Neural cell (in vitro differentiated cells): ENCODE measurements at regions not wholly inside any gene's neighbourhood (a gene's known extent, or its start where the extent isn't known, plus 50 kb on each side); places are given as distances from the start of the nearest gene placed in this dataset.

Experiments
- H2AFZ ChIP-seq: fragments of 200-600, 300-800 bp; sonication (generic), shearing (Covaris generic); 2 replicates; pipeline ENCODE4 v1.6.0; 2014; ENCODE audit warnings: low read depth, mild to moderate bottlenecking, antibody characterized with exemption, low read length, moderate library complexity
- H3F3A ChIP-seq: fragments of 200-600 bp; shearing (Covaris generic); 2 replicates; pipeline ENCODE4 v1.6.1; 2016; ENCODE audit warnings: mild to moderate bottlenecking, moderate library complexity, mixed read lengths, antibody characterized with exemption, low read length; ENCODE audit not compliant: insufficient read depth, poor library complexity, severe bottlenecking
- H3K27ac ChIP-seq: fragments of 200-600, 300-800 bp; sonication (generic), shearing (Covaris generic); 2 replicates; pipeline ENCODE4 v1.5.1; 2014; ENCODE audit warnings: mild to moderate bottlenecking, low read length, moderate library complexity
- H3K27me3 ChIP-seq: fragments of 300-800, 200-600 bp; sonication (generic), shearing (Covaris generic); 2 replicates; pipeline ENCODE4 v1.6.0; 2014; ENCODE audit warnings: mild to moderate bottlenecking, low read depth, low read length, moderate library complexity; ENCODE audit not compliant: insufficient read depth
- H3K36me3 ChIP-seq: fragments of 300-800, 200-600 bp; sonication (generic), shearing (Covaris generic); 2 replicates; pipeline ENCODE4 v1.5.1; 2014; ENCODE audit warnings: mild to moderate bottlenecking, antibody characterized with exemption, low read length, moderate library complexity; ENCODE audit not compliant: insufficient read depth
- H3K4me2 ChIP-seq: fragments of 300-800, 200-600 bp; sonication (generic), shearing (Covaris generic); 2 replicates; pipeline ENCODE4 v1.6.0; 2014; ENCODE audit warnings: mild to moderate bottlenecking, low read length
- H3K4me3 ChIP-seq: fragments of 300-800, 200-600 bp; sonication (generic), shearing (Covaris generic); 2 replicates; pipeline ENCODE4 v1.5.1; 2014; ENCODE audit warnings: mild to moderate bottlenecking, low read length, moderate library complexity
- H3K79me2 ChIP-seq: fragments of 200-600 bp; shearing (Covaris generic); replicated peaks from 2 replicates; pipeline ENCODE4 v1.6.0; 2014; ENCODE audit warnings: mild to moderate bottlenecking, low read length, moderate library complexity; ENCODE audit not compliant: insufficient read depth
- H3K9ac ChIP-seq: fragments of 300-800, 200-600 bp; sonication (generic), shearing (Covaris generic); 2 replicates; pipeline ENCODE4 v1.6.1; 2016; ENCODE audit warnings: mild to moderate bottlenecking, low read length, mixed read lengths
- H3K9me2 ChIP-seq: fragments of 200-600 bp; shearing (Covaris generic); 2 replicates; pipeline ENCODE4 v1.6.1; 2016; ENCODE audit warnings: mild to moderate bottlenecking, low read length, mixed read lengths; ENCODE audit not compliant: insufficient read depth
- H3K9me3 ChIP-seq: fragments of 200-600, 300-800 bp; sonication (generic), shearing (Covaris generic); 2 replicates; pipeline ENCODE4 v1.6.1; 2016; ENCODE audit warnings: mild to moderate bottlenecking, mixed run types, low read length, moderate library complexity, mixed read lengths
- H4K20me1 ChIP-seq: fragments of 200-600 bp; shearing (Covaris generic); 2 replicates; pipeline ENCODE4 v1.6.1; 2016; ENCODE audit warnings: mild to moderate bottlenecking, mixed run types; ENCODE audit not compliant: insufficient read depth
- EP300 ChIP-seq: fragments of 450-650 bp; conservative IDR thresholded peaks from 2 replicates; pipeline ENCODE4 v1.6.1; 2014; ENCODE audit warnings: antibody characterized with exemption, mild to moderate bottlenecking, moderate library complexity; ENCODE audit not compliant: poor library complexity, severe bottlenecking
- EZH2 ChIP-seq: fragments of 200-600, 300-800 bp; shearing (Covaris generic), sonication (generic); IDR thresholded peaks from 2 replicates; pipeline ENCODE4 v1.6.1; 2014; ENCODE audit warnings: antibody characterized with exemption, low read length, borderline replicate concordance, mild to moderate bottlenecking; ENCODE audit not compliant: insufficient read depth, poor library complexity, severe bottlenecking
- MXI1 ChIP-seq: fragments of 450-650 bp; conservative IDR thresholded peaks from 2 replicates; pipeline ENCODE4 v1.6.1; 2014; ENCODE audit warnings: antibody characterized with exemption, mild to moderate bottlenecking; ENCODE audit not compliant: poor library complexity, severe bottlenecking
- POLR2AphosphoS5 ChIP-seq: IDR thresholded peaks from 2 replicates; pipeline ENCODE4 v1.6.1; 2012
- RAD21 ChIP-seq: fragments of 450-650 bp; conservative IDR thresholded peaks from 2 replicates; pipeline ENCODE4 v1.6.1; 2014; ENCODE audit warnings: antibody characterized with exemption, mild to moderate bottlenecking, moderate library complexity
- SMC3 ChIP-seq: fragments of 450-650 bp; conservative IDR thresholded peaks from 2 replicates; pipeline ENCODE4 v1.6.1; 2014; ENCODE audit warnings: antibody characterized with exemption, mild to moderate bottlenecking, moderate library complexity; ENCODE audit not compliant: poor library complexity
- TAF1 ChIP-seq: IDR thresholded peaks from 2 replicates; pipeline ENCODE4 v1.6.1; 2012; ENCODE audit warnings: low read depth
- TF ChIP-seq, protein P1 (sequence below): fragments of 450-650 bp; IDR thresholded peaks from 2 replicates; pipeline ENCODE4 v1.5.1; 2014; ENCODE audit warnings: antibody characterized with exemption, mild to moderate bottlenecking, moderate library complexity; ENCODE audit not compliant: poor library complexity, severe bottlenecking
- TF ChIP-seq, protein P2 (sequence below): IDR thresholded peaks from 2 replicates; pipeline ENCODE4 v1.6.1; 2012; ENCODE audit warnings: borderline replicate concordance

DNA sequence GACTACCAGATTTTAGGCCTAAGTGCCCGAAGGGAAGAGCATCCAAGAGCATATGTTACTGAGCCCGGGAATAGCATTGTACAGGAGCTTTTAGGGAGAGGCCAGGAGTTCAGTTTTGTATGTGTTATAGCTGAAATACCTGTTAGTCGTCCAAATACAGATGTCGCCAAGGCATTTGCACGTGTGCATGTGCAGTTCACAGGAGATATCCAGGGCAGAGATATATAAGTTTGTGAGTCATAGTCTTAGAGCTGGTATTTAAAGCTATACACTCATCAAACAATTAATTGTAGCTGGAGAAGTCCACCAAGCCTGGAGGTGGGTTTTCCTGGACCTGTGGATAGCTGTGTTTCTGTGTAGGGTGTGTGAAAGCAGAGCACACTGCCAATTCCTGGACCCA is 394.0 kb upstream of the FZD8 start:
- H2AFZ ChIP-seq = no peak overlapping the region
- H3K4me2 ChIP-seq = no peak overlapping the region

DNA sequence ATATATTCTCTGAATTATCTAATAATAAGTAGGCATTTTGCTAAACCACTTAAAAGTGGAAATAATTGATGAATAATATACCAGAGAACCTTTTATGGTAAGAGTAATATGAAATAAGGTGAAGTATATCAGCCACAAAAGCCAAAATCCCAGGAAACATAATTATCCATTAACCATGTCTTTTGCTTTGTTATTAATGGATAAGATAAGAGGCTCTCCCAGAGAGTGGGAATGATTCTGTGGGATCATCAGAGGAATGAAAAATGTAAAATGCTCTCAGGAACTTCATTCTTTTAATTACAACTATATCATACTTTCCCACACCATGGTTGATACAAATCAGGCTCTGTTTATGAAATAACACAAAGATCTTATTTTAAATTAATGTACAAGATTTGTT is 391.7 kb upstream of the FZD8 start:
- no peaks in the 10 kb centered on the region for H3F3A ChIP-seq
- H4K20me1 ChIP-seq = no peaks in the 10 kb centered on the region
- no peak overlapping the region for H2AFZ ChIP-seq
- H3K36me3 ChIP-seq = no peaks in the 10 kb centered on the region
- H3K79me2 ChIP-seq = no peaks in the 10 kb centered on the region
- no peak overlapping the region for H3K4me2 ChIP-seq
- H3K27me3 ChIP-seq = no peaks in the 10 kb centered on the region
- no peak overlapping the region for H3K4me3 ChIP-seq
- H3K9me2 ChIP-seq = no peaks in the 10 kb centered on the region
- TF ChIP-seq TAF1 = no peak
- TF ChIP-seq POLR2AphosphoS5 = no peak
- TF ChIP-seq, protein P1, sequence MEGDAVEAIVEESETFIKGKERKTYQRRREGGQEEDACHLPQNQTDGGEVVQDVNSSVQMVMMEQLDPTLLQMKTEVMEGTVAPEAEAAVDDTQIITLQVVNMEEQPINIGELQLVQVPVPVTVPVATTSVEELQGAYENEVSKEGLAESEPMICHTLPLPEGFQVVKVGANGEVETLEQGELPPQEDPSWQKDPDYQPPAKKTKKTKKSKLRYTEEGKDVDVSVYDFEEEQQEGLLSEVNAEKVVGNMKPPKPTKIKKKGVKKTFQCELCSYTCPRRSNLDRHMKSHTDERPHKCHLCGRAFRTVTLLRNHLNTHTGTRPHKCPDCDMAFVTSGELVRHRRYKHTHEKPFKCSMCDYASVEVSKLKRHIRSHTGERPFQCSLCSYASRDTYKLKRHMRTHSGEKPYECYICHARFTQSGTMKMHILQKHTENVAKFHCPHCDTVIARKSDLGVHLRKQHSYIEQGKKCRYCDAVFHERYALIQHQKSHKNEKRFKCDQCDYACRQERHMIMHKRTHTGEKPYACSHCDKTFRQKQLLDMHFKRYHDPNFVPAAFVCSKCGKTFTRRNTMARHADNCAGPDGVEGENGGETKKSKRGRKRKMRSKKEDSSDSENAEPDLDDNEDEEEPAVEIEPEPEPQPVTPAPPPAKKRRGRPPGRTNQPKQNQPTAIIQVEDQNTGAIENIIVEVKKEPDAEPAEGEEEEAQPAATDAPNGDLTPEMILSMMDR = no peak
- TF ChIP-seq EP300 = no peak
- TF ChIP-seq SMC3 = no peak
- H3K27ac ChIP-seq = no peak overlapping the region
- H3K9me3 ChIP-seq = no peaks in the 10 kb centered on the region
- H3K9ac ChIP-seq = no peak overlapping the region

More for the DNA sequence above, 394.0 kb upstream of the FZD8 start:
- Histone ChIP-seq H3K36me3 (no peaks in the 10 kb centered on the region), H3K27ac (no peak overlapping the region), H3K4me3 (no peak overlapping the region), H3K9me2 (no peaks in the 10 kb centered on the region), H3K79me2 (no peaks in the 10 kb centered on the region), H4K20me1 (no peaks in the 10 kb centered on the region), H3F3A (no peaks in the 10 kb centered on the region), H3K27me3 (no peaks in the 10 kb centered on the region), H3K9me3 (no peaks in the 10 kb centered on the region), H3K9ac (no peak overlapping the region)
- TF ChIP-seq POLR2AphosphoS5 (no peak), RAD21 (no peak), EP300 (no peak), SMC3 (no peak), MXI1 (no peak), TAF1 (no peak), EZH2 (no peak)
- TF ChIP-seq, protein P1 = no peak
- TF ChIP-seq, protein P2, sequence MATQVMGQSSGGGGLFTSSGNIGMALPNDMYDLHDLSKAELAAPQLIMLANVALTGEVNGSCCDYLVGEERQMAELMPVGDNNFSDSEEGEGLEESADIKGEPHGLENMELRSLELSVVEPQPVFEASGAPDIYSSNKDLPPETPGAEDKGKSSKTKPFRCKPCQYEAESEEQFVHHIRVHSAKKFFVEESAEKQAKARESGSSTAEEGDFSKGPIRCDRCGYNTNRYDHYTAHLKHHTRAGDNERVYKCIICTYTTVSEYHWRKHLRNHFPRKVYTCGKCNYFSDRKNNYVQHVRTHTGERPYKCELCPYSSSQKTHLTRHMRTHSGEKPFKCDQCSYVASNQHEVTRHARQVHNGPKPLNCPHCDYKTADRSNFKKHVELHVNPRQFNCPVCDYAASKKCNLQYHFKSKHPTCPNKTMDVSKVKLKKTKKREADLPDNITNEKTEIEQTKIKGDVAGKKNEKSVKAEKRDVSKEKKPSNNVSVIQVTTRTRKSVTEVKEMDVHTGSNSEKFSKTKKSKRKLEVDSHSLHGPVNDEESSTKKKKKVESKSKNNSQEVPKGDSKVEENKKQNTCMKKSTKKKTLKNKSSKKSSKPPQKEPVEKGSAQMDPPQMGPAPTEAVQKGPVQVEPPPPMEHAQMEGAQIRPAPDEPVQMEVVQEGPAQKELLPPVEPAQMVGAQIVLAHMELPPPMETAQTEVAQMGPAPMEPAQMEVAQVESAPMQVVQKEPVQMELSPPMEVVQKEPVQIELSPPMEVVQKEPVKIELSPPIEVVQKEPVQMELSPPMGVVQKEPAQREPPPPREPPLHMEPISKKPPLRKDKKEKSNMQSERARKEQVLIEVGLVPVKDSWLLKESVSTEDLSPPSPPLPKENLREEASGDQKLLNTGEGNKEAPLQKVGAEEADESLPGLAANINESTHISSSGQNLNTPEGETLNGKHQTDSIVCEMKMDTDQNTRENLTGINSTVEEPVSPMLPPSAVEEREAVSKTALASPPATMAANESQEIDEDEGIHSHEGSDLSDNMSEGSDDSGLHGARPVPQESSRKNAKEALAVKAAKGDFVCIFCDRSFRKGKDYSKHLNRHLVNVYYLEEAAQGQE = no peak
